Neural cell (in vitro differentiated cells): ENCODE measurements at regions not wholly inside any gene's neighbourhood (a gene's known extent, or its start where the extent isn't known, plus 50 kb on each side); places are given as distances from the start of the nearest gene placed in this dataset.

Experiments used
- CTCF ChIP-seq: fragments of 450-650 bp; IDR thresholded peaks from 2 replicates; pipeline ENCODE4 v1.5.1; 2014; ENCODE audit warnings: antibody characterized with exemption, mild to moderate bottlenecking, moderate library complexity; ENCODE audit not compliant: poor library complexity, severe bottlenecking
- EP300 ChIP-seq: fragments of 450-650 bp; conservative IDR thresholded peaks from 2 replicates; pipeline ENCODE4 v1.6.1; 2014; ENCODE audit warnings: antibody characterized with exemption, mild to moderate bottlenecking, moderate library complexity; ENCODE audit not compliant: poor library complexity, severe bottlenecking
- EZH2 ChIP-seq: fragments of 200-600, 300-800 bp; shearing (Covaris generic), sonication (generic); IDR thresholded peaks from 2 replicates; pipeline ENCODE4 v1.6.1; 2014; ENCODE audit warnings: antibody characterized with exemption, low read length, borderline replicate concordance, mild to moderate bottlenecking; ENCODE audit not compliant: insufficient read depth, poor library complexity, severe bottlenecking
- MXI1 ChIP-seq: fragments of 450-650 bp; conservative IDR thresholded peaks from 2 replicates; pipeline ENCODE4 v1.6.1; 2014; ENCODE audit warnings: antibody characterized with exemption, mild to moderate bottlenecking; ENCODE audit not compliant: poor library complexity, severe bottlenecking
- POLR2AphosphoS5 ChIP-seq: IDR thresholded peaks from 2 replicates; pipeline ENCODE4 v1.6.1; 2012
- RAD21 ChIP-seq: fragments of 450-650 bp; conservative IDR thresholded peaks from 2 replicates; pipeline ENCODE4 v1.6.1; 2014; ENCODE audit warnings: antibody characterized with exemption, mild to moderate bottlenecking, moderate library complexity
- SMC3 ChIP-seq: fragments of 450-650 bp; conservative IDR thresholded peaks from 2 replicates; pipeline ENCODE4 v1.6.1; 2014; ENCODE audit warnings: antibody characterized with exemption, mild to moderate bottlenecking, moderate library complexity; ENCODE audit not compliant: poor library complexity
- TF ChIP-seq, protein P1 (sequence below): IDR thresholded peaks from 2 replicates; pipeline ENCODE4 v1.6.1; 2012; ENCODE audit warnings: borderline replicate concordance

- TF ChIP-seq CTCF (no peak), POLR2AphosphoS5 (no peak), EZH2 (no peak), EP300 (no peak), SMC3 (no peak), RAD21 (no peak), MXI1 (no peak)
- TF ChIP-seq, protein P1, sequence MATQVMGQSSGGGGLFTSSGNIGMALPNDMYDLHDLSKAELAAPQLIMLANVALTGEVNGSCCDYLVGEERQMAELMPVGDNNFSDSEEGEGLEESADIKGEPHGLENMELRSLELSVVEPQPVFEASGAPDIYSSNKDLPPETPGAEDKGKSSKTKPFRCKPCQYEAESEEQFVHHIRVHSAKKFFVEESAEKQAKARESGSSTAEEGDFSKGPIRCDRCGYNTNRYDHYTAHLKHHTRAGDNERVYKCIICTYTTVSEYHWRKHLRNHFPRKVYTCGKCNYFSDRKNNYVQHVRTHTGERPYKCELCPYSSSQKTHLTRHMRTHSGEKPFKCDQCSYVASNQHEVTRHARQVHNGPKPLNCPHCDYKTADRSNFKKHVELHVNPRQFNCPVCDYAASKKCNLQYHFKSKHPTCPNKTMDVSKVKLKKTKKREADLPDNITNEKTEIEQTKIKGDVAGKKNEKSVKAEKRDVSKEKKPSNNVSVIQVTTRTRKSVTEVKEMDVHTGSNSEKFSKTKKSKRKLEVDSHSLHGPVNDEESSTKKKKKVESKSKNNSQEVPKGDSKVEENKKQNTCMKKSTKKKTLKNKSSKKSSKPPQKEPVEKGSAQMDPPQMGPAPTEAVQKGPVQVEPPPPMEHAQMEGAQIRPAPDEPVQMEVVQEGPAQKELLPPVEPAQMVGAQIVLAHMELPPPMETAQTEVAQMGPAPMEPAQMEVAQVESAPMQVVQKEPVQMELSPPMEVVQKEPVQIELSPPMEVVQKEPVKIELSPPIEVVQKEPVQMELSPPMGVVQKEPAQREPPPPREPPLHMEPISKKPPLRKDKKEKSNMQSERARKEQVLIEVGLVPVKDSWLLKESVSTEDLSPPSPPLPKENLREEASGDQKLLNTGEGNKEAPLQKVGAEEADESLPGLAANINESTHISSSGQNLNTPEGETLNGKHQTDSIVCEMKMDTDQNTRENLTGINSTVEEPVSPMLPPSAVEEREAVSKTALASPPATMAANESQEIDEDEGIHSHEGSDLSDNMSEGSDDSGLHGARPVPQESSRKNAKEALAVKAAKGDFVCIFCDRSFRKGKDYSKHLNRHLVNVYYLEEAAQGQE: no peak
Measured at GRCh38 chr1:56403321-56403720, 176.0 kb downstream of the PLPP3 start.
